ENCODE measurements at regions not wholly inside any gene's neighbourhood (a gene's known extent, or its start where the extent isn't known, plus 50 kb on each side); places are given as distances from the start of the nearest gene placed in this dataset.
"Not testable (repeated sequence)": the region's sequence is repeated elsewhere in the genome, so short reads cannot be mapped to it uniquely, and the experiment has no call there.

DNA sequence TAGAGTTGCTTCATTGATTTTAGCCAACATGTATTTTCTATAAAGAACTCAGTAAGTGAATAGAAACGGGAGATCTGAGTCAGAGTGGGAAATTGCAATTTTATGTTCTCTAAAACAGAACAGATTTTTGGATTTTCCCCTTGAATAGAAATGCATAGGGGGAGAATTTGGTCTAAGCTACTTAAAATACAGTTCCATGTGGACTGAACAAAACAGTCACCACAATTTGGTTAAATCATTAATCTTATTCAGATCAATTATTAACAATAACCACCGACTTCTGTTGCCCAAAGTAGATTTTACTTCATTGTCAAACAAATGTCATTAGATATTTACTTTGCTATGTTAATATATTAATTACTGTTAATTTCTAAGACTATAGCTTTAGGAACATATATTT is 107.7 kb downstream of the SCG2 start:
- Histone ChIP-seq H3K27me3 (ENCODE audit: insufficient read depth, poor library complexity, severe bottlenecking) (no peaks in the 10 kb centered on the region), H3K4me1 (ENCODE audit: insufficient read depth, poor library complexity, severe bottlenecking) (no peaks in the 10 kb centered on the region), H3K27ac (ENCODE audit: poor library complexity, severe bottlenecking) (no peak overlapping the region), H3K36me3 (ENCODE audit: low read depth) (no peaks in the 10 kb centered on the region), H3K9me3 (ENCODE audit: severe bottlenecking) (no peaks in the 10 kb centered on the region), H3K4me3 (ENCODE audit: severe bottlenecking) (no peak overlapping the region)
- DNase-seq (ENCODE audit: low spot score) (no peak), ATAC-seq (ENCODE audit: low read depth) (no peak)
- TF ChIP-seq, protein P1, sequence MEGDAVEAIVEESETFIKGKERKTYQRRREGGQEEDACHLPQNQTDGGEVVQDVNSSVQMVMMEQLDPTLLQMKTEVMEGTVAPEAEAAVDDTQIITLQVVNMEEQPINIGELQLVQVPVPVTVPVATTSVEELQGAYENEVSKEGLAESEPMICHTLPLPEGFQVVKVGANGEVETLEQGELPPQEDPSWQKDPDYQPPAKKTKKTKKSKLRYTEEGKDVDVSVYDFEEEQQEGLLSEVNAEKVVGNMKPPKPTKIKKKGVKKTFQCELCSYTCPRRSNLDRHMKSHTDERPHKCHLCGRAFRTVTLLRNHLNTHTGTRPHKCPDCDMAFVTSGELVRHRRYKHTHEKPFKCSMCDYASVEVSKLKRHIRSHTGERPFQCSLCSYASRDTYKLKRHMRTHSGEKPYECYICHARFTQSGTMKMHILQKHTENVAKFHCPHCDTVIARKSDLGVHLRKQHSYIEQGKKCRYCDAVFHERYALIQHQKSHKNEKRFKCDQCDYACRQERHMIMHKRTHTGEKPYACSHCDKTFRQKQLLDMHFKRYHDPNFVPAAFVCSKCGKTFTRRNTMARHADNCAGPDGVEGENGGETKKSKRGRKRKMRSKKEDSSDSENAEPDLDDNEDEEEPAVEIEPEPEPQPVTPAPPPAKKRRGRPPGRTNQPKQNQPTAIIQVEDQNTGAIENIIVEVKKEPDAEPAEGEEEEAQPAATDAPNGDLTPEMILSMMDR (IDR thresholded peaks at IDR 0.05; ENCODE audit: poor library complexity, severe bottlenecking), result no peak

DNA sequence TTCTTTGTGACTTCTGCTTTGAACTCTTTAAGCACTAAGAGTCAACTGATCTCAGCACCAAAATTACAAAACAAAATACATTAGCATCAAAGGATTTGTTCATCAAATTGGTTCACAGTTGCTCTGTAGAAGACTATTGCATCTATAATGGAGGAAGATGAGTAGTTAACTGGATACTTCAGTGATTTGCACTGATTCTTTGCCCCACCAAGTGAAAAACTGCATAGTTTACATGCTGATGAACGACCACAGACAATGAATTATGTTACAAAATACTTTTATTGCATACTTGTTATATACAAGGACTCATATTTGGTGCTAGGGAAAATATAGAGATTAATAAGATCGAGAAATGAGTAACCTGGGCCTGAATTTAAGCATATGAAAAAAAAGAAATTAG is 107.2 kb downstream of the SCG2 start:
- no peaks in the 10 kb centered on the region for H3K4me1 ChIP-seq (ENCODE audit: insufficient read depth, poor library complexity, severe bottlenecking)
- H3K9me3 ChIP-seq (ENCODE audit: severe bottlenecking), result no peaks in the 10 kb centered on the region
- no peaks in the 10 kb centered on the region for H3K27me3 ChIP-seq (ENCODE audit: insufficient read depth, poor library complexity, severe bottlenecking)
- TF ChIP-seq, protein P1 (IDR thresholded peaks at IDR 0.05; ENCODE audit: poor library complexity, severe bottlenecking), result no peak
- DNase-seq (ENCODE audit: low spot score), result no peak
- ATAC-seq (ENCODE audit: low read depth), result no peak
- H3K36me3 ChIP-seq (ENCODE audit: low read depth), result no peaks in the 10 kb centered on the region
- H3K27ac ChIP-seq (ENCODE audit: poor library complexity, severe bottlenecking), result no peak overlapping the region
- no peak overlapping the region for H3K4me3 ChIP-seq (ENCODE audit: severe bottlenecking)

DNA sequence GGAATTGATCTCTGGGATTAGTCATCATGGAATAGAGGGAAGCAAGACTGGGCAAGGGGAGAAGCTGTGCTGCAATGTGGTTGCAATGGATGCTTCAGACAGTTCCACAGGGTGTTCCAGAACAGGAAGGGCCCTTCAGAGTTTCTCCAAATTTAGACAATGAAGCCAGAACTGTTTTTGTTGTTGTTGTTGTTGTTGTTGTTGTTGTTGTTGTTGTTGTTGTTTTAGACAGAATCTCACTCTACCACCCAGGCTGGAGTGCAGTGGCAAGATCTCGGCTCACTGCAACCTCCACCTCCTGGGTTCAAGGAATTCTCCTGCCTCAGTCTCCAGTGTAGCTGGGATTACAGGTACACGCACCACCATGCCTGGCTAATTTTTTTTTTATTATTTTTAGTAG is 105.3 kb downstream of the SCG2 start:
- H3K4me1 ChIP-seq (ENCODE audit: insufficient read depth, poor library complexity, severe bottlenecking); H3K27me3 ChIP-seq (ENCODE audit: insufficient read depth, poor library complexity, severe bottlenecking); ATAC-seq (ENCODE audit: low read depth); H3K9me3 ChIP-seq (ENCODE audit: severe bottlenecking); DNase-seq (ENCODE audit: low spot score); H3K4me3 ChIP-seq (ENCODE audit: severe bottlenecking); H3K27ac ChIP-seq (ENCODE audit: poor library complexity, severe bottlenecking); H3K36me3 ChIP-seq (ENCODE audit: low read depth): not testable (repeated sequence)

DNA sequence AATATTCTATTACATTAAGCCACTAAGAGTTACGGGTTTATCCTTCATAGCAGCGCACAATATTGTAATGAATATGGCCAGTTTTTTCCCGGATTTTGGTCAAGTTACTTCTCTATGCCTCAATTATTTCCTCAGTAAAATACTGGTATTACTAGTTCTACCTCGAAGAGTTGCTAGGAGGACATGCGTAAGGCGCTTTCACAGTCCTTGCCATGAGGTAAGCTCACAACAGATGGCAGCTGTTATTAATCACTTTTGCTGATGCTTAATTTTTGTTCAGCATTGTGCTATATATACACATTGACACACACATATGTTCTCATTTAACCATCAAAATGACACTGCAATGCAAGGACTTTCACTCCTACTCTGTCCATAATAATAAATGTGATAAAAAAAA is 101.5 kb downstream of the SCG2 start:
- Histone ChIP-seq H3K27ac (ENCODE audit: poor library complexity, severe bottlenecking) (no peak overlapping the region), H3K4me1 (ENCODE audit: insufficient read depth, poor library complexity, severe bottlenecking) (no peaks in the 10 kb centered on the region), H3K36me3 (ENCODE audit: low read depth) (no peaks in the 10 kb centered on the region), H3K27me3 (ENCODE audit: insufficient read depth, poor library complexity, severe bottlenecking) (no peaks in the 10 kb centered on the region), H3K9me3 (ENCODE audit: severe bottlenecking) (no peaks in the 10 kb centered on the region), H3K4me3 (ENCODE audit: severe bottlenecking) (no peak overlapping the region)
- DNase-seq (ENCODE audit: low spot score), result no peak
- no peak for ATAC-seq (ENCODE audit: low read depth)
- TF ChIP-seq, protein P1 (IDR thresholded peaks at IDR 0.05; ENCODE audit: poor library complexity, severe bottlenecking), result no peak

DNA sequence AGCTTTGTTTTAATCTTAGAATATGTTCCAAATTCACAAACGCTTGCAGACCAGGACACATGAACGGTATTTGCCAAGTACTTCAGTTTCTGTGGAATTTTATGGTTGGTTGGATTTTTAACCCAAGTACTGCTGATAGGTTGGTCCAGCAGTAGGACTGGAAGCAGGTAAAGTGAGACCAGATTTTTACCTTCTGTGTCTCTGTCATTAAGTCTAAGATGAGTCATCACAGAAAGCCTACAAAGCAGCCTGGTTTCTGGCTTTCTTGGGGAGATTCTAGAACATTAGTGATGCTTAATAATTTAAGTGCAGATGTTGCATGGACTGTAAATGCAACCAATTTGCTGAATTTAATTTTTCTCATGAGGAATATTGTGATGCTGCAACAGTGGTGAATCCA is 100.5 kb downstream of the SCG2 start:
- TF ChIP-seq, protein P1 (IDR thresholded peaks at IDR 0.05; ENCODE audit: poor library complexity, severe bottlenecking), result no peak
- Histone ChIP-seq H3K27me3 (ENCODE audit: insufficient read depth, poor library complexity, severe bottlenecking) (no peaks in the 10 kb centered on the region), H3K27ac (ENCODE audit: poor library complexity, severe bottlenecking) (no peak overlapping the region), H3K36me3 (ENCODE audit: low read depth) (no peaks in the 10 kb centered on the region), H3K4me1 (ENCODE audit: insufficient read depth, poor library complexity, severe bottlenecking) (no peaks in the 10 kb centered on the region), H3K9me3 (ENCODE audit: severe bottlenecking) (no peaks in the 10 kb centered on the region), H3K4me3 (ENCODE audit: severe bottlenecking) (no peak overlapping the region)
- DNase-seq (ENCODE audit: low spot score) (no peak), ATAC-seq (ENCODE audit: low read depth) (no peak)

Measured in RWPE2 (cell line).